ENCODE measurements at regions not wholly inside any gene's neighbourhood (a gene's known extent, or its start where the extent isn't known, plus 50 kb on each side); places are given as distances from the start of the nearest gene placed in this dataset.

DNA sequence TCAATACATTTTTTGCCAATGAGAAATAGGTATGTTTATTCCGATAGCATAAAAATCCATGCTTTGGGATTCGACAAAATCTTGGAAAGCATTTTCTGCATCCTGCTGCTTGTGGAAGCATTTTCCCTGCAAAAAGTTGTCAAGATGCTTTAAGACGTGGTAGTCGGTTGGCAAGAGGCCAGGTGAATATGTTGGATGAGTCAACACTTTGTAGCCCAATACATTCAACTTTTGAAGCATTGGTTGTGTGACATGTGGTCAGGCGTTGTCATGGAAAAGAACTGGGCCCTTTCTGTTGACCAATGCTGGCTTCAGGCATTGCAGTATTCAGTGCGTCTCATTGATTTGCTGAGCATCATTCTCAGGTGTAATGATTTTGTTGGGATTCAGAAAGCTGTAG lies 764.5 kb downstream of the TRIB2 start:
- no peak overlapping the region for H3K4me2 ChIP-seq
- Mint-ChIP-seq H3K9me3 (no peaks in the 10 kb centered on the region), H3K27me3 (ENCODE audit: insufficient read depth, low read depth, poor library complexity) (no peaks in the 10 kb centered on the region), H3K4me1 (no peaks in the 10 kb centered on the region; the same call in 2 of the 3 replicates), H3K36me3 (ENCODE audit: low read depth) (no peaks in the 10 kb centered on the region), H3K27ac (no peak overlapping the region), H3K4me3 (no peak overlapping the region)
- no peak overlapping the region for H2AFZ ChIP-seq
- H3K9me2 ChIP-seq (ENCODE audit: insufficient read depth): no peaks in the 10 kb centered on the region
- no peak for ATAC-seq
- H3F3A ChIP-seq (replicated peaks; ENCODE audit: low read depth): no peaks in the 10 kb centered on the region
- no peak overlapping the region for H3K4me3 ChIP-seq
- TF ChIP-seq, protein P1, sequence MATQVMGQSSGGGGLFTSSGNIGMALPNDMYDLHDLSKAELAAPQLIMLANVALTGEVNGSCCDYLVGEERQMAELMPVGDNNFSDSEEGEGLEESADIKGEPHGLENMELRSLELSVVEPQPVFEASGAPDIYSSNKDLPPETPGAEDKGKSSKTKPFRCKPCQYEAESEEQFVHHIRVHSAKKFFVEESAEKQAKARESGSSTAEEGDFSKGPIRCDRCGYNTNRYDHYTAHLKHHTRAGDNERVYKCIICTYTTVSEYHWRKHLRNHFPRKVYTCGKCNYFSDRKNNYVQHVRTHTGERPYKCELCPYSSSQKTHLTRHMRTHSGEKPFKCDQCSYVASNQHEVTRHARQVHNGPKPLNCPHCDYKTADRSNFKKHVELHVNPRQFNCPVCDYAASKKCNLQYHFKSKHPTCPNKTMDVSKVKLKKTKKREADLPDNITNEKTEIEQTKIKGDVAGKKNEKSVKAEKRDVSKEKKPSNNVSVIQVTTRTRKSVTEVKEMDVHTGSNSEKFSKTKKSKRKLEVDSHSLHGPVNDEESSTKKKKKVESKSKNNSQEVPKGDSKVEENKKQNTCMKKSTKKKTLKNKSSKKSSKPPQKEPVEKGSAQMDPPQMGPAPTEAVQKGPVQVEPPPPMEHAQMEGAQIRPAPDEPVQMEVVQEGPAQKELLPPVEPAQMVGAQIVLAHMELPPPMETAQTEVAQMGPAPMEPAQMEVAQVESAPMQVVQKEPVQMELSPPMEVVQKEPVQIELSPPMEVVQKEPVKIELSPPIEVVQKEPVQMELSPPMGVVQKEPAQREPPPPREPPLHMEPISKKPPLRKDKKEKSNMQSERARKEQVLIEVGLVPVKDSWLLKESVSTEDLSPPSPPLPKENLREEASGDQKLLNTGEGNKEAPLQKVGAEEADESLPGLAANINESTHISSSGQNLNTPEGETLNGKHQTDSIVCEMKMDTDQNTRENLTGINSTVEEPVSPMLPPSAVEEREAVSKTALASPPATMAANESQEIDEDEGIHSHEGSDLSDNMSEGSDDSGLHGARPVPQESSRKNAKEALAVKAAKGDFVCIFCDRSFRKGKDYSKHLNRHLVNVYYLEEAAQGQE (IDR thresholded peaks at IDR 0.05; ENCODE audit: unreplicated experiment): no peak
- TF ChIP-seq POLR2AphosphoS5 (IDR thresholded peaks at IDR 0.05; ENCODE audit: low read depth) (no peak), ETS1 (IDR thresholded peaks at IDR 0.05) (no peak), NANOG (IDR thresholded peaks at IDR 0.05; ENCODE audit: borderline replicate concordance) (no peak), ZNF114 (CRISPR knock-in tag; IDR thresholded peaks at IDR 0.05) (no peak), EZH2phosphoT487 (IDR thresholded peaks at IDR 0.05; ENCODE audit: unreplicated experiment) (no peak), CREB1 (CRISPR knock-in tag; IDR thresholded peaks at IDR 0.05; ENCODE audit: low read depth) (no peak), ZNF462 (CRISPR knock-in tag; IDR thresholded peaks at IDR 0.05) (no peak), JUNB (IDR thresholded peaks at IDR 0.05; ENCODE audit: unreplicated experiment) (no peak), ZNF331 (CRISPR knock-in tag; IDR thresholded peaks at IDR 0.05; ENCODE audit: low read depth) (no peak), EZH2 (IDR thresholded peaks at IDR 0.05; ENCODE audit: low read depth, unreplicated experiment) (no peak), STAT1 (IDR thresholded peaks at IDR 0.05; ENCODE audit: unreplicated experiment) (no peak)
- TF ChIP-seq, protein P2, sequence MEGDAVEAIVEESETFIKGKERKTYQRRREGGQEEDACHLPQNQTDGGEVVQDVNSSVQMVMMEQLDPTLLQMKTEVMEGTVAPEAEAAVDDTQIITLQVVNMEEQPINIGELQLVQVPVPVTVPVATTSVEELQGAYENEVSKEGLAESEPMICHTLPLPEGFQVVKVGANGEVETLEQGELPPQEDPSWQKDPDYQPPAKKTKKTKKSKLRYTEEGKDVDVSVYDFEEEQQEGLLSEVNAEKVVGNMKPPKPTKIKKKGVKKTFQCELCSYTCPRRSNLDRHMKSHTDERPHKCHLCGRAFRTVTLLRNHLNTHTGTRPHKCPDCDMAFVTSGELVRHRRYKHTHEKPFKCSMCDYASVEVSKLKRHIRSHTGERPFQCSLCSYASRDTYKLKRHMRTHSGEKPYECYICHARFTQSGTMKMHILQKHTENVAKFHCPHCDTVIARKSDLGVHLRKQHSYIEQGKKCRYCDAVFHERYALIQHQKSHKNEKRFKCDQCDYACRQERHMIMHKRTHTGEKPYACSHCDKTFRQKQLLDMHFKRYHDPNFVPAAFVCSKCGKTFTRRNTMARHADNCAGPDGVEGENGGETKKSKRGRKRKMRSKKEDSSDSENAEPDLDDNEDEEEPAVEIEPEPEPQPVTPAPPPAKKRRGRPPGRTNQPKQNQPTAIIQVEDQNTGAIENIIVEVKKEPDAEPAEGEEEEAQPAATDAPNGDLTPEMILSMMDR (conservative IDR thresholded peaks at IDR 0.05; ENCODE audit: low read depth in 2 of 2): no peak
- H3K36me3 ChIP-seq (ENCODE audit: insufficient read depth): no peaks in the 10 kb centered on the region
- H3K4me1 ChIP-seq (ENCODE audit: insufficient read depth): no peaks in the 10 kb centered on the region
- H3K79me2 ChIP-seq (replicated peaks; ENCODE audit: insufficient read depth): no peaks in the 10 kb centered on the region
- no peaks in the 10 kb centered on the region for H4K20me1 ChIP-seq (replicated peaks; ENCODE audit: insufficient read depth)
- H3K27ac ChIP-seq (ENCODE audit: low read depth): no peak overlapping the region
- no peak for DNase-seq (ENCODE audit: low spot score)
- no peaks in the 10 kb centered on the region for H3K27me3 ChIP-seq (ENCODE audit: insufficient read depth)
